CD8-positive, alpha-beta memory T cell (primary cell): ENCODE measurements at regions not wholly inside any gene's neighbourhood (a gene's known extent, or its start where the extent isn't known, plus 50 kb on each side); places are given as distances from the start of the nearest gene placed in this dataset.

Experiments
- CTCF ChIA-PET: fragments of 350-600 bp; sonication (Branson Sonifier 250); formaldehyde crosslinking; loops from one replicate; lab custom pipeline; 2021; ENCODE audit warnings: antibody characterized with exemption; lab: Charles Lee
- POLR2A ChIA-PET: fragments of 350-600 bp; sonication (Branson Sonifier 250); formaldehyde crosslinking; loops from one replicate; lab custom pipeline; 2021; ENCODE audit warnings: antibody characterized with exemption; lab: Charles Lee
- DNase-seq, 5 donors: peaks; one replicate each; pipeline versions ENCODE4 v3.0.0 to v3.0.0-alpha.2; 2020 to 2022; ENCODE audit warnings: mixed read lengths in 1 of 5
- H3K27ac ChIP-seq: one replicate; pipeline ENCODE4 v1.7.0; 2013; ENCODE audit warnings: low read depth, mild to moderate bottlenecking, low read length, moderate library complexity
- H3K27me3 ChIP-seq: 2 replicates; pipeline ENCODE4 v1.7.0; 2013; ENCODE audit warnings: low read length, mild to moderate bottlenecking; ENCODE audit not compliant: insufficient read depth, poor library complexity, severe bottlenecking
- H3K36me3 ChIP-seq: 2 replicates; pipeline ENCODE4 v1.7.0; 2013; ENCODE audit warnings: mild to moderate bottlenecking, low read length, moderate library complexity; ENCODE audit not compliant: insufficient read depth
- H3K4me1 ChIP-seq: 2 replicates; pipeline ENCODE4 v1.7.0; 2013; ENCODE audit warnings: mild to moderate bottlenecking, low read length, moderate library complexity; ENCODE audit not compliant: insufficient read depth
- H3K4me3 ChIP-seq: 2 replicates; pipeline ENCODE4 v1.7.0; 2013; ENCODE audit warnings: mild to moderate bottlenecking, low read length
- H3K9me3 ChIP-seq: 2 replicates; pipeline ENCODE4 v1.7.0; 2013; ENCODE audit warnings: mild to moderate bottlenecking, low read length
- H3K27ac Mint-ChIP-seq, 8 donors: one replicate each; pipeline ENCODE4 v1.8.0; 2020 to 2021; ENCODE audit warnings: mixed read lengths in 8 of 8, mild to moderate bottlenecking in 6 of 8, inconsistent platforms in 3 of 8, moderate library complexity in 3 of 8
- H3K27me3 Mint-ChIP-seq, 2 donors: one replicate each; pipeline ENCODE4 v1.8.0; 2020 to 2021; ENCODE audit warnings: mixed read lengths in 2 of 2, mild to moderate bottlenecking in 1 of 2, moderate library complexity in 1 of 2
- H3K36me3 Mint-ChIP-seq, 3 donors: one replicate each; pipeline ENCODE4 v1.8.0; 2020 to 2021; ENCODE audit warnings: mixed read lengths in 3 of 3, inconsistent platforms in 1 of 3, mild to moderate bottlenecking in 1 of 3
- H3K4me1 Mint-ChIP-seq, 3 donors: one replicate each; pipeline ENCODE4 v1.8.0; 2020 to 2021; ENCODE audit warnings: mixed read lengths in 3 of 3, inconsistent platforms in 1 of 3, mild to moderate bottlenecking in 1 of 3
- H3K4me3 Mint-ChIP-seq, 7 donors: one replicate each; pipeline ENCODE4 v1.8.0; 2020 to 2021; ENCODE audit warnings: mixed read lengths in 7 of 7, mild to moderate bottlenecking in 6 of 7, moderate library complexity in 4 of 7, inconsistent platforms in 2 of 7
- H3K9me3 Mint-ChIP-seq, 5 donors: one replicate each; pipeline ENCODE4 v1.8.0; 2020 to 2022; ENCODE audit warnings: mixed read lengths in 5 of 5, mild to moderate bottlenecking in 3 of 5, moderate library complexity in 2 of 5, inconsistent platforms in 1 of 5

GRCh38 chr10:105352827-105353226 is 711.7 kb downstream of the SORCS3 start:
- ChIA-PET POLR2A (no interaction called here), CTCF (no interaction called here)
- no peaks in the 10 kb centered on the region for H3K4me1 Mint-ChIP-seq
- Histone ChIP-seq H3K27me3 (no peaks in the 10 kb centered on the region), H3K4me3 (no peak overlapping the region), H3K27ac (no peak overlapping the region), H3K4me1 (no peaks in the 10 kb centered on the region), H3K36me3 (no peaks in the 10 kb centered on the region), H3K9me3 (no peaks in the 10 kb centered on the region)
- H3K4me3 Mint-ChIP-seq, result no peak overlapping the region
- H3K27me3 Mint-ChIP-seq, result no peaks in the 10 kb centered on the region
- H3K9me3 Mint-ChIP-seq, result peaks cover 0 to 9% (median 5%) of the 10 kb centered on the region in 5 donors
- no peaks in the 10 kb centered on the region for H3K36me3 Mint-ChIP-seq
- no peak overlapping the region for H3K27ac Mint-ChIP-seq
- no peak for DNase-seq

GRCh38 chr10:105352281-105352680 is 711.2 kb downstream of the SORCS3 start:
- Histone ChIP-seq H3K27ac (no peak overlapping the region), H3K4me3 (no peak overlapping the region), H3K9me3 (no peaks in the 10 kb centered on the region), H3K4me1 (no peaks in the 10 kb centered on the region), H3K36me3 (no peaks in the 10 kb centered on the region), H3K27me3 (no peaks in the 10 kb centered on the region)
- Mint-ChIP-seq H3K27me3 (no peaks in the 10 kb centered on the region), H3K4me3 (no peak overlapping the region), H3K9me3 (peaks cover 0 to 9% (median 5%) of the 10 kb centered on the region in 5 donors), H3K27ac (no peak overlapping the region), H3K4me1 (no peaks in the 10 kb centered on the region), H3K36me3 (no peaks in the 10 kb centered on the region)
- no peak for DNase-seq
- CTCF ChIA-PET, result no interaction called here
- POLR2A ChIA-PET, result no interaction called here

DNA sequence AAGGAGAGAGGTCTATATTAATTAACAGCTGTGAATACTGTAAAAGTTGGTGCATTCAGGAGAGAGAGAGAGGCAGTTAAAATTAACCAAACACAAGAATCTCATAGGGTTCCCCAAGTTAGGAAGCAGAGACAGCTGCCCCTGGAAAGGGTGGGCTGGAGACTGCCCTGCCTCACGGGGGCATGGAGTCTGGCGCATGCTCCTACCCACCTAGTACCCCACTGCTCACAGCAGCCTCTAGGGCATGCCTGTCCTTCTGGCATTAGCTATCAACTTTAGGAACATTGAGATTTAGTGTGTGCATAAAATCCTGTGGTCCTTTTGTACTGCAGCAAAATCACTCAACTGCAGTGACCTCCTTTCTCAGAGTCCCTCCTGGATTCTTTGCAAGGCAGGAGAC is 710.1 kb downstream of the SORCS3 start:
- Histone ChIP-seq H3K9me3 (no peaks in the 10 kb centered on the region), H3K36me3 (no peaks in the 10 kb centered on the region), H3K27me3 (no peaks in the 10 kb centered on the region), H3K4me3 (no peak overlapping the region), H3K4me1 (no peaks in the 10 kb centered on the region), H3K27ac (no peak overlapping the region)
- H3K4me1 Mint-ChIP-seq, result no peaks in the 10 kb centered on the region
- H3K4me3 Mint-ChIP-seq, result no peak overlapping the region
- H3K27me3 Mint-ChIP-seq, result no peaks in the 10 kb centered on the region
- no peak for DNase-seq
- H3K27ac Mint-ChIP-seq, result no peak overlapping the region
- CTCF ChIA-PET, result no interaction called here
- POLR2A ChIA-PET, result no interaction called here
- no peaks in the 10 kb centered on the region for H3K36me3 Mint-ChIP-seq
- peaks cover 0 to 9% (median 3%) of the 10 kb centered on the region in 5 donors for H3K9me3 Mint-ChIP-seq

DNA sequence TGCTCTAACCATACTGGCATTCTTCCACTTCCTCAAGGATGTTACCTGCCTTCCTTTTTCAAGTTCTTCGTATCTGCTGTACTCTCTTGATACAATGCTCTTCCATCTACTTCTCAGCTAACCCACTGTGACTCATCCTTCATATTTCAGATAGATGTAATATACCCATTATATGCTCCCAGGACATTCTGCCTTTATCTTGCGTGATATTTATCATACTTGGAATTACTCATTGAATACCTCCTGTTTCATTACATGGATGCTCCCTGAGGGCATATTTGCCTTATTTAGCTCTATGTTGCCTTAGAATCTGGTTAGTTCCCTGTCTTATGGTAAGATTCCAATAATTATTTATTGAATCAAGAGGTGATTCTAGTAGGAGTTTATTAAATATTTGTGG is 706.4 kb downstream of the SORCS3 start:
- no peaks in the 10 kb centered on the region for H3K36me3 Mint-ChIP-seq
- H3K27me3 ChIP-seq, result no peaks in the 10 kb centered on the region
- no peak for DNase-seq
- H3K4me1 Mint-ChIP-seq, result no peaks in the 10 kb centered on the region
- ChIA-PET POLR2A (no interaction called here), CTCF (no interaction called here)
- H3K9me3 Mint-ChIP-seq, result peaks cover 0 to 5% (median 2%) of the 10 kb centered on the region in 5 donors
- H3K4me3 ChIP-seq, result no peak overlapping the region
- H3K9me3 ChIP-seq, result no peaks in the 10 kb centered on the region
- no peaks in the 10 kb centered on the region for H3K4me1 ChIP-seq
- H3K27ac Mint-ChIP-seq, result no peak overlapping the region
- no peaks in the 10 kb centered on the region for H3K36me3 ChIP-seq
- H3K27me3 Mint-ChIP-seq, result no peaks in the 10 kb centered on the region
- H3K4me3 Mint-ChIP-seq, result no peak overlapping the region
- H3K27ac ChIP-seq, result no peak overlapping the region

GRCh38 chr10:105342606-105343005 is 701.5 kb downstream of the SORCS3 start:
- no peak overlapping the region for H3K4me3 Mint-ChIP-seq
- H3K36me3 Mint-ChIP-seq, result no peaks in the 10 kb centered on the region
- H3K4me1 Mint-ChIP-seq, result no peaks in the 10 kb centered on the region
- Histone ChIP-seq H3K36me3 (no peaks in the 10 kb centered on the region), H3K4me1 (no peaks in the 10 kb centered on the region), H3K27ac (no peak overlapping the region), H3K9me3 (no peaks in the 10 kb centered on the region), H3K4me3 (no peak overlapping the region), H3K27me3 (no peaks in the 10 kb centered on the region)
- no peaks in the 10 kb centered on the region for H3K27me3 Mint-ChIP-seq
- peaks cover 0 to 12% (median 1%) of the 10 kb centered on the region in 5 donors for H3K9me3 Mint-ChIP-seq
- POLR2A ChIA-PET, result no interaction called here
- DNase-seq, result no peak
- CTCF ChIA-PET, result no interaction called here
- no peak overlapping the region for H3K27ac Mint-ChIP-seq

DNA sequence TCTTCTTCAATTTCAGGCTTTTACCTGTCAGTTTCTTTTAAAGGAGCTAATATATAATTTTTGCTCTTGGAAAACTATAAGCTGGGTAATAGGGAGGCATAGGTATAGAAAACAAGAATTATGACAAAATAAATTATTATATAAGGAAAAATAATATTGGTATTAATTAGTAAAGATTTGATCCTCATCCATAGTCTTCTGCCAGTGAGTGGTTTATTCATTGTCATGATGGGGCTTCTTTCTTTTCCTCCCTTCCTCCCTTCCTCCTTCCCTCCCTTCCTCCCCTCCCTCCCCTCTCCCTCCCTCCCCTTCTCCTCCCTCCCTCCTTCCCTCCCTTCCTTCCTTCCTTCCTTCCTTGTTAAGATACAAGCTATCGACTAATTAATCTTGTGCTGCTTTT is 698.6 kb downstream of the SORCS3 start:
- POLR2A ChIA-PET, result no interaction called here

DNA sequence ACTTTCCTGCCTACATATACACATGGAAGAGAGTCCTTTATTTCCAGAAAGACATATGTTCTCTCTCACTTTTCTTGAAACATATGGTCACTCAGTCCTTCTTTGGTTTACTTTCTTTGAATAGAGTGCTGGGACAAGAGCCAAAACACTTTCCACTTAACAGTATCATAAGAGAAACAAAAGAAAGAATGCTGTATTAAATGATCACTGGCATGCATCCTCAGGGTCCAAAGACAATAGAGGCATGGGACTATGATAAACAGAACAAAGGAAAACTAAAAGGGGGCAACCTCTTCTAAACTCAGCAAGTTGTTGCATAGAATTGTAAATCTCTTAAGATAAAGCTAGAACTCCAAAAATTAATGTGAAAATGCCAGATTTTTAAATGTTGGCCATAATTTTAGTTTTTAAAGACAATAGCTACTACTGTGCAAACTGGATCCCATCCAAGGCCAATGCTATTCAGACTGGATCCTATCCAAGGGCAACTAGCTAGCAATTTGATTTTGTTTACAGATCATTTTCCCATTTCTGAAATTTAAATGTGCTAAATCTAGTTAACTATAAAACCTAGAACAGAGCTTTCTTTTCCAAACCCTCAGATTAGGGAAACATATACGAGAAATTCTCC is 687.5 kb downstream of the SORCS3 start:
- no peak for DNase-seq
- Mint-ChIP-seq H3K4me1 (no peaks in the 10 kb centered on the region), H3K9me3 (peaks cover 0 to 17% (median 3%) of the 10 kb centered on the region in 5 donors), H3K27me3 (peaks cover 0 to 1% of the 10 kb centered on the region in 2 donors), H3K27ac (no peak overlapping the region), H3K36me3 (no peaks in the 10 kb centered on the region), H3K4me3 (no peak overlapping the region)
- Histone ChIP-seq H3K4me3 (no peak overlapping the region), H3K27ac (no peak overlapping the region), H3K4me1 (no peaks in the 10 kb centered on the region), H3K27me3 (no peaks in the 10 kb centered on the region), H3K9me3 (no peaks in the 10 kb centered on the region), H3K36me3 (no peaks in the 10 kb centered on the region)
- ChIA-PET POLR2A (no interaction called here), CTCF (no interaction called here)

More for the DNA sequence above, 698.6 kb downstream of the SORCS3 start:
- no peak overlapping the region for H3K4me3 Mint-ChIP-seq
- H3K27me3 Mint-ChIP-seq, result no peaks in the 10 kb centered on the region
- H3K9me3 Mint-ChIP-seq, result peaks cover under 1 to 16% (median 4%) of the 10 kb centered on the region in 5 donors
- Histone ChIP-seq H3K27me3 (no peaks in the 10 kb centered on the region), H3K9me3 (no peaks in the 10 kb centered on the region), H3K4me1 (no peaks in the 10 kb centered on the region), H3K27ac (no peak overlapping the region), H3K36me3 (no peaks in the 10 kb centered on the region), H3K4me3 (no peak overlapping the region)
- no peak for DNase-seq
- H3K36me3 Mint-ChIP-seq, result no peaks in the 10 kb centered on the region
- CTCF ChIA-PET, result no interaction called here
- H3K27ac Mint-ChIP-seq, result no peak overlapping the region
- H3K4me1 Mint-ChIP-seq, result no peaks in the 10 kb centered on the region
